Testis (tissue), 2 donors: ENCODE measurements at regions not wholly inside any gene's neighbourhood (a gene's known extent, or its start where the extent isn't known, plus 50 kb on each side); places are given as distances from the start of the nearest gene placed in this dataset.

Experiments used
- POLR2A ChIP-seq: fragments of 450-650 bp; IDR thresholded peaks from one replicate; pipeline ENCODE4 v1.6.1; 2017; ENCODE audit warnings: antibody characterized with exemption, mild to moderate bottlenecking, moderate library complexity
- TF ChIP-seq, protein P1 (sequence below), 3 experiments: fragments of 450-650 bp in 2 of 3; fragments of 200-600 bp in 1 of 3; sonication (generic) in 1 of 3; IDR thresholded peaks; one replicate each; pipeline ENCODE4 v1.5.1; 2016 to 2019; ENCODE audit warnings: antibody characterized with exemption in 3 of 3, mild to moderate bottlenecking in 2 of 3, moderate library complexity in 1 of 3

- TF ChIP-seq, protein P1, sequence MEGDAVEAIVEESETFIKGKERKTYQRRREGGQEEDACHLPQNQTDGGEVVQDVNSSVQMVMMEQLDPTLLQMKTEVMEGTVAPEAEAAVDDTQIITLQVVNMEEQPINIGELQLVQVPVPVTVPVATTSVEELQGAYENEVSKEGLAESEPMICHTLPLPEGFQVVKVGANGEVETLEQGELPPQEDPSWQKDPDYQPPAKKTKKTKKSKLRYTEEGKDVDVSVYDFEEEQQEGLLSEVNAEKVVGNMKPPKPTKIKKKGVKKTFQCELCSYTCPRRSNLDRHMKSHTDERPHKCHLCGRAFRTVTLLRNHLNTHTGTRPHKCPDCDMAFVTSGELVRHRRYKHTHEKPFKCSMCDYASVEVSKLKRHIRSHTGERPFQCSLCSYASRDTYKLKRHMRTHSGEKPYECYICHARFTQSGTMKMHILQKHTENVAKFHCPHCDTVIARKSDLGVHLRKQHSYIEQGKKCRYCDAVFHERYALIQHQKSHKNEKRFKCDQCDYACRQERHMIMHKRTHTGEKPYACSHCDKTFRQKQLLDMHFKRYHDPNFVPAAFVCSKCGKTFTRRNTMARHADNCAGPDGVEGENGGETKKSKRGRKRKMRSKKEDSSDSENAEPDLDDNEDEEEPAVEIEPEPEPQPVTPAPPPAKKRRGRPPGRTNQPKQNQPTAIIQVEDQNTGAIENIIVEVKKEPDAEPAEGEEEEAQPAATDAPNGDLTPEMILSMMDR (IDR thresholded peaks at IDR 0.05): no peak
- TF ChIP-seq POLR2A: no peak
These were observed 2358.5 kb upstream of the PCDH20 start for GRCh38 chr13:63774133-63774532.
